HCEC 1CT (cell line): ENCODE measurements at regions not wholly inside any gene's neighbourhood (a gene's known extent, or its start where the extent isn't known, plus 50 kb on each side); places are given as distances from the start of the nearest gene placed in this dataset.

Experiments used
- DNase-seq: peaks from one replicate; pipeline ENCODE4 v3.0.0-alpha.2; 2017

GRCh38 chr13:105159841-105160240, 1375.6 kb downstream of the EFNB2 start:
- no peak for DNase-seq

- DNase-seq = no peak
Measured at GRCh38 chr13:105153611-105154010, 1381.9 kb downstream of the EFNB2 start.

DNA sequence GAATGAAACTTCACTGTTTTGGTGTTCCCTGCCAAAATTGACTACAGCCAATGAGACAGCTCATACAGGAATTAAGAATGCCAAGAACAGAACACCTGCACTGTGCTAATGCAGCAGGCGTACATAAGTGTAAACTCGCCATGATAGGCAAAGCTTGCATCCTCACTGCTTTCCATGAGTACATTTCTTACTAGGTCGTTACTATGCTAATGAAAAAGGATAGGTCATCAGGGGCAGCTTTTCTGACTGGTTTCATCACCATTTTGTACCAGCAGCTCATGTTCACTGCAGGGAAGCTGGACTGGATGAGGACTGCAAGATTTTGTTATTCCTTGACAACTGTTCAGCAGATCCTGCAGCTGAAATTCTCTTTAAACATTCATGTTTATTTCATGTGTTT, 1383.8 kb downstream of the EFNB2 start:
- DNase-seq = no peak

GRCh38 chr13:105147461-105147860, 1388.0 kb downstream of the EFNB2 start:
- DNase-seq = no peak

DNA sequence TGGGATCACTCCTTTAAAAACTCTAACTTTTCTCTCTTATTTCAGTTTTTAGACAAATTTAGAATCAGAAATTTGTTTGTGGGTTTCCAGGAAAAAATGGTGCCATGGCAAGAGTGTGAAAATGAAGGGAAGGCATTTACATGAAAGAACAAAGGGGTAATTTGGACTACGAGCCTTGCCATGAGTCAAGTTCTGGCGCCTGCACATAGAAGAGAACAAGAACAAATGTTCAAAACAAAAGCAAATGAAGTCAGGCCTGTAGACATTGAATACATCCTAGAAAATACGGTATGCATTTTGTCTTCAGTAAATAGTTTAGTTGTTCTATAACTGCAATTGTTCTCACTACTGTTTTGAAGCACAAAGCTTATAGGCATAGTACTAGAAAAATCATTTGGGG, 1390.5 kb downstream of the EFNB2 start:
- no peak for DNase-seq

- no peak for DNase-seq
Measured at GRCh38 chr13:105144020-105144419, 1391.4 kb downstream of the EFNB2 start.

- no peak for DNase-seq
Measured at GRCh38 chr13:105142556-105142955, 1392.9 kb downstream of the EFNB2 start.

GRCh38 chr13:105139380-105140285, 1395.8 kb downstream of the EFNB2 start:
- DNase-seq = no peak

DNA sequence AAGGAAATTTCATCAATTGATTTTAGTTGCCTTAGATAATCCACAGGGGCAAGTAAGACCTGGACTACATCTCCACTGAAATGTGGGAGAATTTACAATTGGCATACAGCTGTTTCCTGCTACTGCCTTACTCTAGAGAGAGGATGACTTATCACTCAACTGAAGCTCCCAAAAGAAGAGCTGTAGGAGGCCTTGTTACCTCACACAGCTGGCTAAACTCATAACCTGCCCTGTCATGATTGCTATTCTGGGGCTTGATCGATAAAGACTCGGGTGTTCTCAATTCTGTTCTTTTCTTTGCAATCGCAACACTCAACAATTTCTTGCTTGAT, 1396.4 kb downstream of the EFNB2 start:
- DNase-seq = no peak

GRCh38 chr13:105135852-105136615, 1399.4 kb downstream of the EFNB2 start:
- no peak for DNase-seq

GRCh38 chr13:105127732-105128131, 1407.7 kb downstream of the EFNB2 start:
- DNase-seq = no peak

DNA sequence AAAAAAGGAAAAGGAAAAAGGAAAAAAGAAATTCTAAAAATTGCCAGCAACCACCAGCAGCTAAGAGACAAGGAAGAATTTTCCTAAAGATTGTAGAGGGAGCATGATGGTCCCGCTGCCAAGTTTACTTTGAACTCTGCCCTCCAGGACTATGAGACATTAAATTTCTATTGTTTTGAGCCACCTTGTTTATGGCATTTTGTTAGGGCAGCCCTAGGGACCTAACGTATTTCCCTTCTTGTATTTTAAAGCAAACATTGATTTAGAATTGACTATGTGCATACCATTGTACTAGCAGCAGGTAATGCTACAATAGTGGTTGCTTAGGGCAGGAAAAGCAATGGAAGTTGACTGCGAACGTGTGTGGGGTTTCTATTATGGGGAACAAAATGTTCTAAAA, 1414.2 kb downstream of the EFNB2 start:
- no peak for DNase-seq

DNA sequence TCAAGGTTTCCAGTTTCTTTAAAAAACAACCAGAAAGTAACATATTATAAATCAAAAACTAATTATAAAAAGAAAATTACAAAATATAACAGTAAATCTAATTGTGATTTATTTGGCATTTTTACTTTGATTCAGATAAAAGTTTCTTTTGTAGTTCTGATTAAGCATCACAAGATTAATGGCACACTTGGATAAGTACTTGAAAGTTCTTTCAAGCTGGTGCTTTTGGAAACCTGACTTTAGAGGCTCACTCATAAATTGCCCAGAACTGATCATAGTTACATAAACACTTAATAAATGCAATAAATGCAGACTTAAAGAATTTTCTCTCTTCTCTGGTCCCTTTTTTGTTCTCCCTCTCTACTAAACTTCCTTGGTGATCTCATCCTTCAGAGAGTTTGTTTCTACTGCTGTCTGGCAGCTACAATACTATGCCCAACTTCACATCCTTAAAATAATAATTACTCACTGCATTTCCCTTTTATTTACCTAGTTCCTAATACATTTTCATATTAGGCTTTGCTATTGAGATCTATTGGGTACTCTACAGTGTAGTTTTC, 1417.0 kb downstream of the EFNB2 start:
- no peak for DNase-seq

- no peak for DNase-seq
Measured at GRCh38 chr13:105116966-105117365, 1418.5 kb downstream of the EFNB2 start.

GRCh38 chr13:105112561-105112960, 1422.9 kb downstream of the EFNB2 start:
- DNase-seq = no peak

DNA sequence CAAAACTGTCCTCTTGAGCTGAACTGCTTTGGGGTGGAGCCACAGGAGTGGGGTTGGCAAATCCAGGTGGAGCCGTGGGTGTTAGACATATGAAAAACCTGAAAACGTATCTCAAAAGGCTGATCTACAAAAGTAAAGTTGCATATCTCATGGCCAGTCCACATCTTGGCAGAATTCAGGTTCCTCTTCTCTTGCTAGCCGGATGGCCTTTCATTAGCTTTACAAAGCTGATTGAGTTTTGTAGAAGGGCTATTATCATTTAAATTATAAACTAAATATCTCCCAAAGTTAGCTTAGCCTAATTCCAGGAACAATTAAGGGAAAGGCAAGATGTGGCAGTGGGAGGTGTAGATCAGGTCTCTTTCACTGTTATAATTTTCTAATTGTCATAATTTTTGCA, 1427.7 kb downstream of the EFNB2 start:
- no peak for DNase-seq

GRCh38 chr13:105105471-105105870, 1430.0 kb downstream of the EFNB2 start:
- no peak for DNase-seq

- DNase-seq = no peak
Measured at GRCh38 chr13:105097521-105097920, 1437.9 kb downstream of the EFNB2 start.

DNA sequence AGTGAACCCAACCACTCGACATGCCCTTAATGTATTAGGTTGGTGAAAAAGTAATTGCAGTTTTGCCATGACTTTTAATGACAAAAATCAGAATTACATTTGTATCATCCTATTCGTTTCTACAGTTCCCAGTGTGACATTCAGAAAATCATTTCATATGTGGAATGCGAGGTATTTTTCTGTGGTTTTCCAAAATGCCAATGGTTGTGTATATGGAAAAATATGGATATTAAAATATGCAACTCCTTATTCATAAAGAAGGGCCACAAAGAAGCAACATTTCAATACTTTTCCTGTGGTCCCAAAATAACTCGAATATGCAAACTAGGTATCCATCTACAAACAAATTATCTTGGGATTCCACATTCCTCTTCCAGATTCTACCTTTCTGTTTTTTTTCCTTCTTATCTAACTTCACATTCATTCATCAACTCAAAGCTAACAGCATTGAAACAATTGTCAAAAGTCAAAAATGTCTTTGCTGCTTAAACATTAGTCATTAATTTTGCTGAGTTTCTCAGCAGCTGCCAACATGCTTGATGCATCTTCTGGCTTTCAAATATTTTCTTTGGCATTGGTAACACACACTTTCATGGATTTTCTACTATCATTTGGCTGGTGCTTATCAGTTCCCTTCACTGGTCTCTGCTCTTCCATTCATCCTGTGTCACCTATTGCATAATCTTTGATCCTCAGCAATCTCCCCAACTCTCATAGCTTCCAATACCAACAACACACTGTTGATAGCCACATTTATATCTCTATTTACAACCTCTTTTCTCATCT, 1445.4 kb downstream of the EFNB2 start:
- DNase-seq = no peak

- DNase-seq = no peak
Measured at GRCh38 chr13:105087945-105088344, 1447.5 kb downstream of the EFNB2 start.

DNA sequence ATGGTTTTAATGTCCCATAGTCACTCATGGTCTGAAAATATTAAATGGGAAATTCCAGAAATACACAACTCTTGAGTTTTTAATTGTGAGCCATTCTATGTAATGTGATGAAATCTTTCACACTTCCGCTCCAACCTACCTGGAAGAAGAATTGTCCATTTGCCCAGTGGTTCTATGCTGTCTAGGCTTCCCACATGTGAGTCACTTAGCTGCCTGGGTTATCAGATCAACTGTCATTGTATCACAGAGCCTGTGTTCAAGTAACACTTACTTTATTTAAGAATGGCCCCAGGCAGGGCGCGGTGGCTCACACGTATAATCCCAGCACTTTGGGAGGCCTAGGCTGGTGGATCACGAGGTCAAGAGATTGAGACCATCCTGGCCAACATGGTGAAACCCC, 1450.5 kb downstream of the EFNB2 start:
- DNase-seq = no peak

- DNase-seq = no peak
Measured at GRCh38 chr13:105083992-105084391, 1451.5 kb downstream of the EFNB2 start.

GRCh38 chr13:105074755-105075154, 1460.7 kb downstream of the EFNB2 start:
- no peak for DNase-seq
